NB4 (cell line): ENCODE measurements at regions not wholly inside any gene's neighbourhood (a gene's known extent, or its start where the extent isn't known, plus 50 kb on each side); places are given as distances from the start of the nearest gene placed in this dataset.

Source experiments
- CTCF ChIP-seq: IDR thresholded peaks from one replicate; pipeline ENCODE4 v1.5.1; 2012; ENCODE audit warnings: low read depth, low read length
- POLR2A ChIP-seq: IDR thresholded peaks from 2 replicates; pipeline ENCODE4 v1.6.1; 2011; ENCODE audit warnings: mild to moderate bottlenecking; ENCODE audit not compliant: insufficient read length; ENCODE audit errors: extremely low read depth

DNA sequence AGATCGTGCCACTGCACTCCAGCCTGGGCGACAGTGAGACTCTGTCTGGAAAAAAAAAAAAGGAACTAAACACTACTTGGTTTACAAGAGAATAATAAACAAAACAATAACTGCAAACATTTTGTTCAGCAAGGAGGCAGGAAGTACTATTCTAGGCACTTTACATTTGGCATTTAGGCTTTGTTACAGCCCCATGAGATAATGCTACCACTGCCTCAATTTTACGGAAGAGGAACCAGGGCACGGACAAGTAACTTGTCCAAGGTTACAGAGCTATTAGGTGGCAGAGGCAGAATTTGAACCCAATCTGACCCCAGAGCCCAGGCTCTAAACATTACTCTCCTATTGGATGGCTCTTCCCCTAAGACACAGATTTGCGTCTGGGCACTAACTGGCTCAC, 108.7 kb upstream of the AKIP1 start:
- TF ChIP-seq CTCF: no peak
- TF ChIP-seq POLR2A: no peak
